Liver (tissue), 8 donors: ENCODE measurements at regions not wholly inside any gene's neighbourhood (a gene's known extent, or its start where the extent isn't known, plus 50 kb on each side); places are given as distances from the start of the nearest gene placed in this dataset.

Source experiments
- DNase-seq: peaks from one replicate; pipeline ENCODE4 v3.0.0-alpha.2; 2017; ENCODE audit warnings: low spot score
- H3K27ac ChIP-seq, 2 donors: one replicate each; pipeline ENCODE4 v1.7.0; 2013; ENCODE audit warnings: inconsistent platforms in 2 of 2, low read length in 2 of 2, control low read depth in 1 of 2, low read depth in 1 of 2, mild to moderate bottlenecking in 1 of 2
- H3K27me3 ChIP-seq, 4 donors: one replicate each; pipeline versions ENCODE4 v1.6.1 to v1.7.0; 2013; ENCODE audit warnings: low read length in 3 of 4, inconsistent platforms in 1 of 4, mild to moderate bottlenecking in 1 of 4, moderate library complexity in 1 of 4; ENCODE audit not compliant: control insufficient read depth in 4 of 4, insufficient read depth in 4 of 4
- H3K36me3 ChIP-seq, 4 donors: one replicate each; pipeline versions ENCODE4 v1.6.1 to v1.7.0; 2013; ENCODE audit warnings: low read length in 3 of 4, mild to moderate bottlenecking in 3 of 4, low read depth in 1 of 4, moderate library complexity in 1 of 4; ENCODE audit not compliant: control insufficient read depth in 4 of 4, insufficient read depth in 3 of 4
- H3K4me1 ChIP-seq, 4 donors: one replicate each; pipeline versions ENCODE4 v1.6.1 to v1.7.0; 2013; ENCODE audit warnings: low read length in 3 of 4, mild to moderate bottlenecking in 3 of 4, moderate library complexity in 1 of 4; ENCODE audit not compliant: control insufficient read depth in 4 of 4, insufficient read depth in 4 of 4
- H3K4me3 ChIP-seq, 3 donors: one replicate each; pipeline versions ENCODE4 v1.6.1 to v1.7.0; 2013; ENCODE audit warnings: low read length in 3 of 3, control low read depth in 1 of 3, low read depth in 1 of 3, mild to moderate bottlenecking in 1 of 3
- H3K9ac ChIP-seq, 2 donors: one replicate each; pipeline ENCODE4 v1.7.0; 2013; ENCODE audit warnings: low read length in 2 of 2, mild to moderate bottlenecking in 2 of 2, moderate library complexity in 2 of 2, control low read depth in 1 of 2, low read depth in 1 of 2
- H3K9me3 ChIP-seq, 4 donors: one replicate each; pipeline versions ENCODE4 v1.6.1 to v1.7.0; 2013; ENCODE audit warnings: low read length in 3 of 4; ENCODE audit not compliant: control insufficient read depth in 4 of 4
- CTCF ChIP-seq: fragments of 150-350 bp; IDR thresholded peaks from 2 replicates; pipeline ENCODE4 v1.5.1; 2017; ENCODE audit warnings: improper control_type of control experiment, low read depth, low read length; ENCODE audit not compliant: missing input control
- EGR1 ChIP-seq, 2 donors: IDR thresholded peaks; 2 replicates each; pipeline ENCODE4 v1.6.1; 2016 to 2018; ENCODE audit warnings: antibody characterized with exemption in 2 of 2, low read depth in 2 of 2
- FOXA1 ChIP-seq: IDR thresholded peaks from 2 replicates; pipeline ENCODE4 v1.6.1; 2016; ENCODE audit warnings: antibody characterized with exemption
- FOXA2 ChIP-seq: IDR thresholded peaks from 2 replicates; pipeline ENCODE4 v1.6.1; 2016; ENCODE audit warnings: antibody characterized with exemption
- GABPA ChIP-seq, 2 donors: IDR thresholded peaks in 1 of 2; conservative IDR thresholded peaks in 1 of 2; 2 replicates each; pipeline ENCODE4 v1.6.1; 2016; ENCODE audit warnings: antibody characterized with exemption in 2 of 2, mild to moderate bottlenecking in 1 of 2, moderate library complexity in 1 of 2
- HNF4A ChIP-seq, 2 donors: conservative IDR thresholded peaks; 2 replicates each; pipeline ENCODE4 v1.6.1; 2016; ENCODE audit warnings: antibody characterized with exemption in 2 of 2, mild to moderate bottlenecking in 2 of 2
- HNF4G ChIP-seq: IDR thresholded peaks from 2 replicates; pipeline ENCODE4 v1.6.1; 2016; ENCODE audit warnings: antibody characterized with exemption
- JUND ChIP-seq, 2 donors: IDR thresholded peaks; 2 replicates each; pipeline ENCODE4 v1.6.1; 2016; ENCODE audit warnings: antibody characterized with exemption in 2 of 2
- MAX ChIP-seq: IDR thresholded peaks from 2 replicates; pipeline ENCODE4 v1.6.1; 2016; ENCODE audit warnings: antibody characterized with exemption
- NR2F2 ChIP-seq: IDR thresholded peaks from 2 replicates; pipeline ENCODE4 v1.6.1; 2016; ENCODE audit warnings: antibody characterized with exemption
- RAD21 ChIP-seq, 2 donors: IDR thresholded peaks; 2 replicates each; pipeline ENCODE4 v1.6.1; 2016; ENCODE audit warnings: antibody characterized with exemption in 2 of 2, mild to moderate bottlenecking in 2 of 2
- RXRA ChIP-seq, 2 donors: IDR thresholded peaks; 2 replicates each; pipeline ENCODE4 v1.6.1; 2017 to 2018; ENCODE audit warnings: antibody characterized with exemption in 2 of 2, mild to moderate bottlenecking in 1 of 2
- SP1 ChIP-seq: IDR thresholded peaks from 2 replicates; pipeline ENCODE4 v1.6.1; 2018; ENCODE audit warnings: antibody characterized with exemption, mild to moderate bottlenecking
- TAF1 ChIP-seq: conservative IDR thresholded peaks from 2 replicates; pipeline ENCODE4 v1.6.1; 2016; ENCODE audit warnings: antibody characterized with exemption, mild to moderate bottlenecking
- YY1 ChIP-seq: IDR thresholded peaks from 2 replicates; pipeline ENCODE4 v1.6.1; 2016; ENCODE audit warnings: antibody characterized with exemption, mild to moderate bottlenecking
- WGBS: extraction: QIAGEN DNeasy Blood & Tissue Kit; methylation state at CpG from one replicate; pipeline ENCODE4 v1.1.7; 2013; 5-methylcytosine and 5-hydroxymethylcytosine counted together
- donor health status: healthy.
- donor health status: healthy.
- donor health status: healthy.
- donor health status: healthy.
- donor health status: healthy.

GRCh38 chr7:24034251-24034650 is 249.7 kb upstream of the NPY start (continued):
- TF ChIP-seq CTCF (no peak), TAF1 (no peak), FOXA2 (no peak), FOXA1 (no peak), HNF4A (conservative IDR thresholded peaks at IDR 0.05) (no peak), SP1 (no peak), JUND (IDR thresholded peaks at IDR 0.05) (no peak)

GRCh38 chr7:24035366-24036032 is 248.5 kb upstream of the NPY start:
- Histone ChIP-seq H3K9me3 (no peaks in the 10 kb centered on the region), H3K27ac (no peak overlapping the region), H3K4me3 (no peak overlapping the region), H3K4me1 (no peaks in the 10 kb centered on the region), H3K9ac (no peak overlapping the region), H3K36me3 (no peaks in the 10 kb centered on the region), H3K27me3 (no peaks in the 10 kb centered on the region)
- WGBS = 89% methylated on average over 5 of the region's 5 CpGs
- no peak for DNase-seq
- TF ChIP-seq NR2F2 (no peak), SP1 (no peak), HNF4A (conservative IDR thresholded peaks at IDR 0.05) (no peak), MAX (no peak), GABPA (IDR thresholded peaks at IDR 0.05 in 1 of 2, conservative IDR thresholded peaks at IDR 0.05 in 1 of 2) (no peak), YY1 (no peak)

GRCh38 chr7:24036033-24036412 is 248.0 kb upstream of the NPY start:
- Histone ChIP-seq H3K9ac (no peak overlapping the region), H3K9me3 (no peaks in the 10 kb centered on the region), H3K4me1 (no peaks in the 10 kb centered on the region), H3K36me3 (no peaks in the 10 kb centered on the region), H3K27ac (no peak overlapping the region), H3K4me3 (no peak overlapping the region), H3K27me3 (no peaks in the 10 kb centered on the region)
- DNase-seq = no peak
- TF ChIP-seq HNF4G = no peak
- TF ChIP-seq YY1 = no peak
- no peak for TF ChIP-seq GABPA (IDR thresholded peaks at IDR 0.05 in 1 of 2, conservative IDR thresholded peaks at IDR 0.05 in 1 of 2)
- TF ChIP-seq RAD21 (IDR thresholded peaks at IDR 0.05) = no peak
- TF ChIP-seq FOXA1 = no peak
- no peak for TF ChIP-seq JUND (IDR thresholded peaks at IDR 0.05)
- TF ChIP-seq CTCF = no peak
- no peak for TF ChIP-seq RXRA (IDR thresholded peaks at IDR 0.05)
- TF ChIP-seq EGR1 (IDR thresholded peaks at IDR 0.05; ENCODE audit: low read depth in 2 of 2) = no peak
- no peak for TF ChIP-seq NR2F2
- 84% methylated on average over 2 of the region's 2 CpGs for WGBS
